IPS-20b (cell line): ENCODE measurements at regions not wholly inside any gene's neighbourhood (a gene's known extent, or its start where the extent isn't known, plus 50 kb on each side); places are given as distances from the start of the nearest gene placed in this dataset.

Source experiments
- H3K27ac ChIP-seq: one replicate; pipeline ENCODE4 v1.5.1; 2013; ENCODE audit warnings: low read length
- H3K27me3 ChIP-seq: 2 replicates; pipeline ENCODE4 v1.6.1; 2013; ENCODE audit warnings: mild to moderate bottlenecking, low read length, inconsistent platforms; ENCODE audit not compliant: insufficient read depth
- H3K36me3 ChIP-seq: 2 replicates; pipeline ENCODE4 v1.6.1; 2013; ENCODE audit warnings: low read depth, mild to moderate bottlenecking, inconsistent platforms, low read length, moderate library complexity; ENCODE audit not compliant: insufficient read depth
- H3K4me1 ChIP-seq: 2 replicates; pipeline ENCODE4 v1.6.1; 2013; ENCODE audit warnings: mild to moderate bottlenecking, control low read depth, inconsistent platforms, low read length, moderate library complexity; ENCODE audit not compliant: insufficient read depth
- H3K4me3 ChIP-seq: 2 replicates; pipeline ENCODE4 v1.5.1; 2013; ENCODE audit warnings: mild to moderate bottlenecking, low read length, inconsistent platforms
- H3K9ac ChIP-seq: 2 replicates; pipeline ENCODE4 v1.6.1; 2013; ENCODE audit warnings: low read depth, mild to moderate bottlenecking, inconsistent platforms, low read length, moderate library complexity
- H3K9me3 ChIP-seq: 2 replicates; pipeline ENCODE4 v1.6.1; 2013; ENCODE audit warnings: mild to moderate bottlenecking, low read depth, low read length, inconsistent platforms; ENCODE audit not compliant: insufficient read depth

- Histone ChIP-seq H3K4me3 (no peak overlapping the region), H3K9ac (no peak overlapping the region), H3K36me3 (no peaks in the 10 kb centered on the region), H3K27me3 (no peaks in the 10 kb centered on the region), H3K9me3 (no peaks in the 10 kb centered on the region), H3K4me1 (no peaks in the 10 kb centered on the region), H3K27ac (no peak overlapping the region)
Observed at GRCh38 chr12:67428431-67428830, 159.3 kb downstream of the CAND1 start.

GRCh38 chr12:67430708-67431335 is 161.7 kb downstream of the CAND1 start:
- H3K4me1 ChIP-seq: no peaks in the 10 kb centered on the region
- no peaks in the 10 kb centered on the region for H3K9me3 ChIP-seq
- H3K27me3 ChIP-seq: no peaks in the 10 kb centered on the region
- no peak overlapping the region for H3K9ac ChIP-seq
- H3K36me3 ChIP-seq: no peaks in the 10 kb centered on the region
- H3K4me3 ChIP-seq: no peak overlapping the region
- H3K27ac ChIP-seq: no peak overlapping the region

DNA sequence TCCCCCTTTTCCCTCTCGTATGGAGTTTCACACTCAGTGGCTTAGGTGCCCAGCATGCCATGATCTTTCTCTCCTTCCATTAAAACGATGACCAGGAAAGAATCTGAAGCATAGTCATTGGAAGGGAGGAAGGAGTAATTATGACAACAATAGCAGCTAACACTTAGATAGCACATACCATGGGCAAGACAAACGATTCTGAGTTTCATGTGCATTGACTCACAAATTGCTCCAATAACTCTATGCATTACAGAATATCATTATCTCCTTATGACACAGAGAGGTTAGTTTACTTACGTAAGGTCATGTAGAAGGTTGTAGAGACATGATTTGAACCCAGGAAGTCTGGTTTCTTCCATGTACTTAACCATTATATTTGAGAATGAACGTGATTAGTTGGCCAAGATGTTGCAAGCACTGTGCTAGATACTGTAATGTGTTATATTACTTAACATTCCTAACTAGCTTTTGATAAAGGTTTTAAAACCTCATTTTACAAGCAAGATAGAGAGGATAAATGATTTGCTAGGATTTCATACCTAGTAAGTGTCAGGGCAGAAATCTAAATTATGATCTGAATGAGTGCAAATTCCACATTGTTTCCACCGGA is 162.4 kb downstream of the CAND1 start:
- Histone ChIP-seq H3K9me3 (no peaks in the 10 kb centered on the region), H3K27ac (no peak overlapping the region), H3K4me3 (no peak overlapping the region), H3K27me3 (no peaks in the 10 kb centered on the region), H3K9ac (no peak overlapping the region), H3K36me3 (no peaks in the 10 kb centered on the region), H3K4me1 (no peaks in the 10 kb centered on the region)

DNA sequence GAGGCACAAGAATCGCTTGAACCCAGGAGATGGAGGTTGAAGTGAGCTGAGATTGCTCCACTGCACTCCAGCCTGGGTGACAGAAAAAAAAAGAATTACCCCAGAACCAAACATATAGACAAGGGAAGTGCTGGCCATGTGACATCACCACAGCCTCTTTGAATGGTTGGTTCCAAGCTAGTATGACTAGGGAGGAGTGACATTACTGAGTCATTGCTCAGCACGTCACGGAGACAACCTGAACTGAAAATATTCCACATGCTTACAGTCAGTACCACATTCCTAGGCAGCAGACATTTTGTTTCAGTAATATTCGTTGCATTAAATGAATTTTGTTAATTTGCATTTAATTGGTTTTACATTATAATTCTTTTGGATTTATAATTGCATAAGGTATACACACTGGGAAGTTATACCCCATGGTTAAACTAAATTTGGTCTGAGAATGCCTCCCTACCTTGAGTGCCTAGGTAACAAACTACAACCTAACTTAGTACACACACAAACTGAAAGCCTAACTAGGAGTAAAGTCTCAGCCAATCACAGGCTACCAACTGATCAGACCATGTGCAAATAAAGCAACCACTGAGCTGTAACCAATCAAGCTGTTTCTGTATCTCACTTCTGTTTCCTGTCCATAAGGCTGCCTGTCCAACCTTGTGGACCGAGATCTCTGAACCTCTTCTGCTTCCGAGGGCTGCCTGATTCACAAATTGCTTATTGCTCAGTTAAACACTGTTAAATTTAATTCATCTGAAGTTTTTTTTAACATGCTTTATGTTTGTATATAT is 164.4 kb downstream of the CAND1 start:
- no peak overlapping the region for H3K9ac ChIP-seq
- H3K27ac ChIP-seq: no peak overlapping the region

DNA sequence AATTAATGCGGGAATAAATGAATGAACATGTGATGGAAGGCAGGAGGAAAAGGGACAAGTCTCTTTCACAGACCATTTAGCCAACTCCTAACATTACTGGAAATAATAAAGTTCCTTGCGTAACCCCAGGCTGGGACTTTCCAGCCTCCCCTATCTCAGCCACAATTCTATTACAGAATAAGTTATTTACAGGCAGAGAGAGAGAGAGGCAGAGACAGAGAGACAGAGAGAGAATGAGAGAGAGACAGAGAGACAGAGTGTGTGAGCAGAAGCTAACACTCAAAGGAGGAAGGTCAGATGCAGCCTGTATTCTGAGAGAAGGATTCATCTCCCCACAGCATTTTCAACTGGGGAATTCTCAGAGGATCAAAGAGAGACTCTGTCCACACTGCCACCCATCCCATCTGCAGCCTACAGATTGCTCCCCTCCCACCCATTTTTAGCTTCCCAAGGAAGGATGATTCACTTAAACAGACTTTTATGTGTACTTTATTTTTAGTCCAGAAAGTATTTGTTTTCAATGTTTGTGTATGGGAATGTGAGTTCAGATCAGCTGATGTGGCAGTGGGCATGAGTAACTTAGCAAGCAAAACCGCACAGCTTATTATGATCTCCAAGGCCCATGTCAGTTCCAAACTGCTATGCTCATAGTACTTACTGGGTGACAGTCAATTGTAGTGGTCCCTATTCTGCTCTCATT is 165.7 kb downstream of the CAND1 start:
- H3K4me3 ChIP-seq: no peak overlapping the region
- no peaks in the 10 kb centered on the region for H3K4me1 ChIP-seq
- H3K9me3 ChIP-seq: no peaks in the 10 kb centered on the region
- no peak overlapping the region for H3K9ac ChIP-seq
- H3K27ac ChIP-seq: no peak overlapping the region
- H3K27me3 ChIP-seq: no peaks in the 10 kb centered on the region
- H3K36me3 ChIP-seq: no peaks in the 10 kb centered on the region

More for the DNA sequence above, 164.4 kb downstream of the CAND1 start:
- no peaks in the 10 kb centered on the region for H3K9me3 ChIP-seq
- H3K36me3 ChIP-seq: no peaks in the 10 kb centered on the region
- H3K4me1 ChIP-seq: no peaks in the 10 kb centered on the region
- no peak overlapping the region for H3K4me3 ChIP-seq
- H3K27me3 ChIP-seq: no peaks in the 10 kb centered on the region

DNA sequence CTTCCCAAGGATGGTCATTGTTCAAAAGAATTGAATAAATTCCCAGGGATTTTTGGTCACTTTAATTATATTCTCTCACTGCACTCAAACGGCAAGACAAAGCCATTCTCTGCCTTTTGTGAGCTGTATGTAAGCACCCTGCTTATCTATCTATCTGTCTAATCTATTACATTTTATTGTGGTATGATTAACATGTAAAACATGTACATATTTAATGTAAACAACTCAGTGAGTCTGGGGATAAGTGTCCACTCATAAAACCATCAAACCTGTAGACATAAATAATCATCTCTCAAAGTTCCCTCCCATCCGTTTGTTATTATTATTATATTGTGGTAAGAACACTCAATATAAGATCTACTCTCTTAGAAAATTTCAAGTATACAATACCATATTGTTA is 167.1 kb downstream of the CAND1 start:
- H3K9ac ChIP-seq: no peak overlapping the region
- no peaks in the 10 kb centered on the region for H3K4me1 ChIP-seq
- H3K4me3 ChIP-seq: no peak overlapping the region
- no peaks in the 10 kb centered on the region for H3K36me3 ChIP-seq
- H3K27ac ChIP-seq: no peak overlapping the region
- no peaks in the 10 kb centered on the region for H3K9me3 ChIP-seq
- no peaks in the 10 kb centered on the region for H3K27me3 ChIP-seq

DNA sequence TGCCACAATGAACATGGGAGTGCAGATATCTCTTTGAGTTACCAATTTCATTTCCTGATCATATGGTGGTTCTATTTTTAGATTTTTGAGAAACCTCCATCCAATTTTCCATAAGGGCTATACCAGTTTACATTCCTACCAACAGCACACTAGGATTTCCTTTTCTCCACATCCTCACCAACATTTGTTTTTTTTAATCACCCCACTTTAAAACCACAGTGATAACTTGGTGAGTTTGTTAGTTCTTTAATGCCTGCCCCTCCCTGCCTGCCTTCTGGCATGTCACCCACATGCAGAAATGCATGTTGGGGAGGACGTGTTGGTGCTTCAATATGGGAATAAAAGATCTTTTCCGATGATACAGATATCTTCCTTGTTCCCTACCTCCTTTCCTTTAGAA is 167.9 kb downstream of the CAND1 start:
- Histone ChIP-seq H3K9me3 (no peaks in the 10 kb centered on the region), H3K4me1 (peaks cover 2% of the 10 kb centered on the region; the same call in 1 of the 2 replicates), H3K9ac (no peak overlapping the region), H3K27ac (no peak overlapping the region), H3K4me3 (no peak overlapping the region), H3K36me3 (no peaks in the 10 kb centered on the region), H3K27me3 (no peaks in the 10 kb centered on the region)

GRCh38 chr12:67439611-67440010 is 170.5 kb downstream of the CAND1 start:
- Histone ChIP-seq H3K27me3 (no peaks in the 10 kb centered on the region), H3K9ac (no peak overlapping the region), H3K27ac (no peak overlapping the region), H3K36me3 (no peaks in the 10 kb centered on the region), H3K4me1 (peaks cover 4% of the 10 kb centered on the region; the same call in 1 of the 2 replicates), H3K4me3 (no peak overlapping the region), H3K9me3 (no peaks in the 10 kb centered on the region)

DNA sequence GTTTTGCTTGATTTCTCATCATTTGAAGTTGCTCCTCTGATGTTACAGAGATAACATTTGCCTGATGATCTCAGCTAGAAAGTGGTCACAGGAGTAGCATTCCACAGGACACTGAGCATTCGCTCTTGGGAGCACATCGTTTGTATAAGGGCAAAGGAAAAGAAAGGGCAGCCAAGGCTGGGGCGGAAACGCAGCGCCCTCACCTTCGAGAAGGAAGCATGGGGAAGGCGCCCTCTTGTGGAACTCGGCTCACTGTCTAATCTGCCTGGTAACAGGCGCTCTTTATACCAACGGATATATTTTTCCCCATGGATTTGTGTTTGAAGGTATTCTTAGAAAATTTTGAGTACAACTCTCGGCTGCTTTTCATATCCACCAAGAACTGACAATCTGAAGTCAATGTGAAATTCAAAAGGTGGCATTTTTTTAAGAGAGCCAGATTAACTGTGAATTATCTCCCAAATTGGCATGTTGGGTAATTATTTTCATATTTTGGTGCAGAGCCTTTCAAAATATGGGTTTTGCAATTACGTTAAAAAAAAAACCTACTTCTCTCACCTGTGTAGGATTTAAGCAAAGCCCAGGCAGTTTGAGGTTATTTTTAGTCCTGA is 172.7 kb downstream of the CAND1 start:
- peaks cover 6% of the 10 kb centered on the region; the same call in 1 of the 2 replicates for H3K9me3 ChIP-seq
- no peak overlapping the region for H3K27ac ChIP-seq
- peaks cover 4% of the 10 kb centered on the region; the same call in 1 of the 2 replicates for H3K4me1 ChIP-seq
- no peaks in the 10 kb centered on the region for H3K36me3 ChIP-seq
- no peak overlapping the region for H3K9ac ChIP-seq
- no peaks in the 10 kb centered on the region for H3K27me3 ChIP-seq
- H3K4me3 ChIP-seq: no peak overlapping the region

GRCh38 chr12:67442347-67442841 is 173.2 kb downstream of the CAND1 start:
- no peak overlapping the region for H3K9ac ChIP-seq
- no peak overlapping the region for H3K4me3 ChIP-seq
- no peaks in the 10 kb centered on the region for H3K36me3 ChIP-seq
- peaks cover 6% of the 10 kb centered on the region; the same call in 1 of the 2 replicates for H3K9me3 ChIP-seq
- peaks cover 4% of the 10 kb centered on the region; the same call in 1 of the 2 replicates for H3K4me1 ChIP-seq
- H3K27me3 ChIP-seq: no peaks in the 10 kb centered on the region
- H3K27ac ChIP-seq: no peak overlapping the region

- Histone ChIP-seq H3K27me3 (no peaks in the 10 kb centered on the region), H3K4me3 (no peak overlapping the region), H3K27ac (no peak overlapping the region), H3K36me3 (no peaks in the 10 kb centered on the region), H3K4me1 (peaks cover 4% of the 10 kb centered on the region; the same call in 1 of the 2 replicates), H3K9me3 (peaks cover 6% of the 10 kb centered on the region; the same call in 1 of the 2 replicates), H3K9ac (no peak overlapping the region)
Observed at GRCh38 chr12:67442896-67443295, 173.7 kb downstream of the CAND1 start.
